ENCODE measurements at regions not wholly inside any gene's neighbourhood (a gene's known extent, or its start where the extent isn't known, plus 50 kb on each side); places are given as distances from the start of the nearest gene placed in this dataset.
"Not testable (repeated sequence)": the region's sequence is repeated elsewhere in the genome, so short reads cannot be mapped to it uniquely, and the experiment has no call there.

GRCh38 chr7:102721-103120 is 89.7 kb upstream of the FAM20C start:
- no peak for DNase-seq

GRCh38 chr7:103981-104380 is 88.4 kb upstream of the FAM20C start:
- not testable (repeated sequence) for DNase-seq

GRCh38 chr7:105002-105401 is 87.4 kb upstream of the FAM20C start:
- no peak for DNase-seq

GRCh38 chr7:106356-106755 is 86.0 kb upstream of the FAM20C start:
- no peak for DNase-seq

GRCh38 chr7:107233-107632 is 85.1 kb upstream of the FAM20C start:
- no peak for DNase-seq

- DNase-seq: no peak
Measured at GRCh38 chr7:107907-108306, 84.5 kb upstream of the FAM20C start.

GRCh38 chr7:109094-109493 is 83.3 kb upstream of the FAM20C start:
- DNase-seq: no peak

- no peak for DNase-seq
Measured at GRCh38 chr7:109898-110556, 82.3 kb upstream of the FAM20C start.

GRCh38 chr7:110557-111232 is 81.7 kb upstream of the FAM20C start:
- DNase-seq: no peak

- no peak for DNase-seq
Measured at GRCh38 chr7:111591-111990, 80.8 kb upstream of the FAM20C start.

GRCh38 chr7:112881-113280 is 79.5 kb upstream of the FAM20C start:
- DNase-seq: no peak

GRCh38 chr7:115274-115911 is 77.0 kb upstream of the FAM20C start:
- no peak for DNase-seq

GRCh38 chr7:116188-116981 is 76.0 kb upstream of the FAM20C start:
- DNase-seq: no peak

- DNase-seq: no peak
Measured at GRCh38 chr7:117836-118614, 74.3 kb upstream of the FAM20C start.

- DNase-seq: no peak
Measured at GRCh38 chr7:118615-119391, 73.6 kb upstream of the FAM20C start.

GRCh38 chr7:119392-120163 is 72.8 kb upstream of the FAM20C start:
- no peak for DNase-seq

- no peak for DNase-seq
Measured at GRCh38 chr7:120164-120991, 72.0 kb upstream of the FAM20C start.

GRCh38 chr7:121002-121785 is 71.2 kb upstream of the FAM20C start:
- DNase-seq: no peak

- DNase-seq: no peak
Measured at GRCh38 chr7:123237-123636, 69.1 kb upstream of the FAM20C start.
